ENCODE measurements at regions not wholly inside any gene's neighbourhood (a gene's known extent, or its start where the extent isn't known, plus 50 kb on each side); places are given as distances from the start of the nearest gene placed in this dataset.

- DNase-seq: no peak
Measured at GRCh38 chr12:69062621-69063237, 129.8 kb upstream of the CPM start.

GRCh38 chr12:69064734-69065443, 131.9 kb upstream of the CPM start:
- no peak for DNase-seq

- no peak for DNase-seq
Measured at GRCh38 chr12:69065775-69066174, 132.8 kb upstream of the CPM start.

GRCh38 chr12:69066492-69067373, 133.8 kb upstream of the CPM start:
- no peak for DNase-seq

- no peak for DNase-seq
Measured at GRCh38 chr12:69067713-69068112, 134.7 kb upstream of the CPM start.

- no peak for DNase-seq
Measured at GRCh38 chr12:69068448-69068847, 135.5 kb upstream of the CPM start.

GRCh38 chr12:69069479-69069878, 136.5 kb upstream of the CPM start:
- no peak for DNase-seq

- DNase-seq: peak; percentile 54
Measured at GRCh38 chr12:69070319-69071090, 137.5 kb upstream of the CPM start.

GRCh38 chr12:69071091-69071370, 138.1 kb upstream of the CPM start:
- DNase-seq: no peak

GRCh38 chr12:69073035-69073434, 140.1 kb upstream of the CPM start:
- no peak for DNase-seq

GRCh38 chr12:69074556-69075349, 141.8 kb upstream of the CPM start:
- no peak for DNase-seq

- DNase-seq: no peak
Measured at GRCh38 chr12:69083689-69084088, 150.7 kb upstream of the CPM start.

GRCh38 chr12:69084816-69085378, 151.9 kb upstream of the CPM start:
- DNase-seq: no peak

GRCh38 chr12:69085852-69086251, 152.9 kb upstream of the CPM start:
- no peak for DNase-seq

- DNase-seq: no peak
Measured at GRCh38 chr12:69087986-69088385, 151.4 kb upstream of the CPSF6 start.

- DNase-seq: no peak
Measured at GRCh38 chr12:69090722-69091121, 148.6 kb upstream of the CPSF6 start.

- no peak for DNase-seq
Measured at GRCh38 chr12:69091442-69092017, 147.8 kb upstream of the CPSF6 start.

- DNase-seq: no peak
Measured at GRCh38 chr12:69092137-69092536, 147.2 kb upstream of the CPSF6 start.

- no peak for DNase-seq
Measured at GRCh38 chr12:69094606-69095216, 144.7 kb upstream of the CPSF6 start.

GRCh38 chr12:69095765-69096477, 143.4 kb upstream of the CPSF6 start:
- DNase-seq: no peak

Measured in renal pelvis (tissue), 1 donor.